ENCODE measurements at regions not wholly inside any gene's neighbourhood (a gene's known extent, or its start where the extent isn't known, plus 50 kb on each side); places are given as distances from the start of the nearest gene placed in this dataset.
A peak's percentile ranks its signal among the peaks of the same experiment; 100 is the strongest.

- TF ChIP-seq, protein P1, sequence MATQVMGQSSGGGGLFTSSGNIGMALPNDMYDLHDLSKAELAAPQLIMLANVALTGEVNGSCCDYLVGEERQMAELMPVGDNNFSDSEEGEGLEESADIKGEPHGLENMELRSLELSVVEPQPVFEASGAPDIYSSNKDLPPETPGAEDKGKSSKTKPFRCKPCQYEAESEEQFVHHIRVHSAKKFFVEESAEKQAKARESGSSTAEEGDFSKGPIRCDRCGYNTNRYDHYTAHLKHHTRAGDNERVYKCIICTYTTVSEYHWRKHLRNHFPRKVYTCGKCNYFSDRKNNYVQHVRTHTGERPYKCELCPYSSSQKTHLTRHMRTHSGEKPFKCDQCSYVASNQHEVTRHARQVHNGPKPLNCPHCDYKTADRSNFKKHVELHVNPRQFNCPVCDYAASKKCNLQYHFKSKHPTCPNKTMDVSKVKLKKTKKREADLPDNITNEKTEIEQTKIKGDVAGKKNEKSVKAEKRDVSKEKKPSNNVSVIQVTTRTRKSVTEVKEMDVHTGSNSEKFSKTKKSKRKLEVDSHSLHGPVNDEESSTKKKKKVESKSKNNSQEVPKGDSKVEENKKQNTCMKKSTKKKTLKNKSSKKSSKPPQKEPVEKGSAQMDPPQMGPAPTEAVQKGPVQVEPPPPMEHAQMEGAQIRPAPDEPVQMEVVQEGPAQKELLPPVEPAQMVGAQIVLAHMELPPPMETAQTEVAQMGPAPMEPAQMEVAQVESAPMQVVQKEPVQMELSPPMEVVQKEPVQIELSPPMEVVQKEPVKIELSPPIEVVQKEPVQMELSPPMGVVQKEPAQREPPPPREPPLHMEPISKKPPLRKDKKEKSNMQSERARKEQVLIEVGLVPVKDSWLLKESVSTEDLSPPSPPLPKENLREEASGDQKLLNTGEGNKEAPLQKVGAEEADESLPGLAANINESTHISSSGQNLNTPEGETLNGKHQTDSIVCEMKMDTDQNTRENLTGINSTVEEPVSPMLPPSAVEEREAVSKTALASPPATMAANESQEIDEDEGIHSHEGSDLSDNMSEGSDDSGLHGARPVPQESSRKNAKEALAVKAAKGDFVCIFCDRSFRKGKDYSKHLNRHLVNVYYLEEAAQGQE (IDR thresholded peaks at IDR 0.05; ENCODE audit: borderline replicate concordance): peak; percentile 62; the same call in 1 of the 2 replicates
- TF ChIP-seq, protein P1 (CRISPR knock-in tag; IDR thresholded peaks at IDR 0.05; ENCODE audit: low read depth): no peak
- TF ChIP-seq SMC3 (conservative IDR thresholded peaks at IDR 0.05; ENCODE audit: insufficient read depth, low read depth, low read length) (0 out of 2 replicates have a peak, but pooled peaks have one; percentile 42), L3MBTL2 (IDR thresholded peaks at IDR 0.05) (no peak)
Observed at GRCh38 chr2:182649316-182649715, 66.7 kb upstream of the DNAJC10 start (continued).

All from K562 (cell line).